Eye (tissue), 1 donor: ENCODE measurements at regions not wholly inside any gene's neighbourhood (a gene's known extent, or its start where the extent isn't known, plus 50 kb on each side); places are given as distances from the start of the nearest gene placed in this dataset.

Experiments used
- DNase-seq: peaks from one replicate; pipeline ENCODE4 v3.0.0-alpha.2; 2015

GRCh38 chr1:87439821-87440220, 111.1 kb downstream of the LMO4 start:
- no peak for DNase-seq

DNA sequence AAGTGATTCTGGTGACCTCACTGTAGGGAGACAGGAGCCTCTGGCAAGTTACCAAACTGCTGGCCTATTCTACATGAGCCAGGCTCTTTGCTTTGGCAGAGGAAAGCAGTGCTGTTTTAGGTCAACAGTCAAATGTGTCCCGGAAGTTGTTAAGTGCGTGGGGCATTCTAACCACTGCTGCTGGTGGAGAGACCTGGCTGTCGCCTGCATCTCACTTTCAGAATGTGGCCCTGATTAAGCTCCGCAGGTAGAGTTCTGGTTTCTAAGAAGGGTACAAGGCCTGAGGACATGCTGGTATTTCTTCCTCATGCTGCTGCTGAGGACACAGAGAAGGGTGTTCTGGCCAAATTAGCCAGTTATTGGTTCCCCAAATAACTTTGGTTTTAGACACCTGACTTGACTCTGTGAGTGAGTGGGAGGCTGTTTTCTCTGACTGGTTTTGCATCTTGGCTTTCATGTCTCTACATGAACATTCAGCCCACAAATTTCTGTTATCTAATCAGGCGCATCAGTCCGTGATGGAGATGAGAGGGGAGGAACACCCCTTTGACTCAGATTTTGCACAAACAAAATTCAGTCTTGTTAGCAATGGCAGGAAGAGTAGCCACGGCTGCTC, 120.8 kb downstream of the LMO4 start:
- DNase-seq = peak; percentile 33

DNA sequence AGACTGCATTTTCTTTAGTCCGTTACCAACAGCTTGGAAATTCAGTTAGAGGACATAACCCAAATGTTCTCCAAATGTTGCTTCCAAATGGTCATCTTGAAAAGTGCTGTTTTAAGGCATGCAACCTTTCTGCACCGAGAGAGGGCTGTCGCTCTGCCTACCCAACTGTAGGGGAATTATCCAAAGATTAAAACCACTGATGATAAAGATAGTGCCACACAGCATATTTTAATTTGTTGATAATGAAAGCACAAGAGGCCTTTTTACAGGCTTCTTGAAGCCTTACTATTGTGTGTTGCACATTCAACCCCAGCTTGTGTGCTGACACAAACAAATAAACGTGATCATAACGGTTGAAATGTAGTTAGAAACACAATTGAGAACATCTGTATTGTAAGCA, 121.5 kb downstream of the LMO4 start:
- no peak for DNase-seq

GRCh38 chr1:87450615-87451209, 122.0 kb downstream of the LMO4 start:
- DNase-seq = no peak

- DNase-seq = no peak
Measured at GRCh38 chr1:87451229-87451920, 122.7 kb downstream of the LMO4 start.

DNA sequence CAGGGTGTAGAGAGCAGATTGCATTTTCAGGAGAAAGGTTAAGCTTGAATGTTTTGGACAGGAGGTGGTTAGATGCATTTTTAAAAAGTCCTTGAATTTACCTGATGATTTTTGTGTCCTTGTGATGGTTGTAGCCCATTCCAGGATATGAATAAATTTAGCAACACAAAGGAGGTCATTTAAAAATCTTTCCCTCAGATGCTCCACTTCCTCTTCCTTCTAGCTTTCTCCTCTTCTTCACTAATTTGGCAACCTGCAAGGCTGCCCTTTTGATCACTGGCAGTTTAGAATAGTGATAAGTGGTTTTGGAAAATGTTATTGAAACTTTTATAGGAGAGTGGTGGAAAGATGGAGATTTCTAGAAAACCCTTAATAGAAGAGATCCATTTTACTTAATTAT, 124.0 kb downstream of the LMO4 start:
- no peak for DNase-seq

- DNase-seq = no peak
Measured at GRCh38 chr1:87457408-87457807, 128.7 kb downstream of the LMO4 start.

GRCh38 chr1:87462894-87463293, 134.2 kb downstream of the LMO4 start:
- DNase-seq = no peak

- peak; percentile 12 for DNase-seq
Measured at GRCh38 chr1:87464022-87464490, 135.4 kb downstream of the LMO4 start.

- no peak for DNase-seq
Measured at GRCh38 chr1:87466621-87467020, 137.9 kb downstream of the LMO4 start.

- no peak for DNase-seq
Measured at GRCh38 chr1:87472716-87473115, 144.0 kb downstream of the LMO4 start.

DNA sequence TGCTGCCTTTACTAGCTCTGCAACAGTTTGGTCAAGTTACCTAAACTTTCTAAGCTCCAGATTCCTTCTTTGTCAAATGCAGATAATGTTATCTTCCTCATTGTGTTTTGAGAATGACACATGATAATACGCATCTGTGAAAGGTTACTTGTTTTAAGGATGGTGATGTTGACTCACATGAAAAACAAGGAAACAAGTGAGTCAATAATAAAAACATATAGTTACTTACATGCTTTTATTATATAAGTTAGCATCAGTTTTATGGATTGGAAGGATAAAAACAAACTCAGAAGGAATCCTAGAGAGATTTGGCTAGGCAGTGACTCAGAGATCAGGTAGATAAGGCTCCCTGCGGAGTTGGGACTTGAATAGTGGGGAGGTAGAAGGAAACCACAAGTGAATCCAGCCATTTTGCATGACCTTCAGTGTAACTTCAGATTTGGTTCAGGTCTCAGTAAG, 144.6 kb downstream of the LMO4 start:
- DNase-seq = no peak

DNA sequence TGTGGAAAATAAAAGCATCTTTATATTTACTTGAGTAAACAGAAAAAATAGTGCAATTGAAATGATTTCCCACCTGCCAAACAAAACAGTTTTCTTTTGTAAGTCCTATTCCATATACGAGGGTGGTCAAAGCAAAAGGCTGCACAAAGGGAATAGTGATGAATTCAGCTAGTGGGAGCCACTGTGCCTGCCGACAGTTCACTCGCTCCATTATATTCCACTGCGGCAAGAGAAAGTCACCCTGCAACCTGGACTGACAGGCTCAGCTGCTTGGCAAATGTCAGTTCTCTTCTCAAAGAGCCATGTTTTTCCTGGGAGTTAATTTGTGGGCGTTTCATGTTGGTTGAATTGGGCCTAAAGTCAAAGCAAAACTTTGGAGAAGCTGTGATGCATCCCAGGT, 145.4 kb downstream of the LMO4 start:
- no peak for DNase-seq

GRCh38 chr1:87478231-87478630, 149.6 kb downstream of the LMO4 start:
- DNase-seq = no peak

- no peak for DNase-seq
Measured at GRCh38 chr1:87495147-87495546, 166.5 kb downstream of the LMO4 start.

- DNase-seq = no peak
Measured at GRCh38 chr1:87495870-87496269, 167.2 kb downstream of the LMO4 start.

- DNase-seq = no peak
Measured at GRCh38 chr1:87497380-87498203, 168.9 kb downstream of the LMO4 start.

DNA sequence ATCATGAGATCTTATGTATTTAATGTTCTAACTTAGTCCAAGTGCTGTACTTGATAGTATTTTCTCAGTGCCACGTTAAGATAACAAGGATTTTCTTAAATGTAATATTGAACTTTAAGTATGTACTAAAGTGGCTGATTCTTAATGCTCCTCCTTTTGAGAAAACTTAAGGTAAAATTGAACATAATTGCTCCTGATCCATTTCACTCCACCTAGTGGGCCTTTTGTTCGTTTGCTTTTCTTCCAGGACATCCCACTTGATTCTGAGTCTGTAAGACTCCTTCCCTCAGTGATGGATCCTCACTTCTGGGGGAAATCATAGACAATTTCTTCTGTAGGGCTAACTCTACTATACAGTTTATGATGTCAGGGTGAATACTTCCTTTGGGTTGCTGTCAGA, 173.1 kb downstream of the LMO4 start:
- no peak for DNase-seq

DNA sequence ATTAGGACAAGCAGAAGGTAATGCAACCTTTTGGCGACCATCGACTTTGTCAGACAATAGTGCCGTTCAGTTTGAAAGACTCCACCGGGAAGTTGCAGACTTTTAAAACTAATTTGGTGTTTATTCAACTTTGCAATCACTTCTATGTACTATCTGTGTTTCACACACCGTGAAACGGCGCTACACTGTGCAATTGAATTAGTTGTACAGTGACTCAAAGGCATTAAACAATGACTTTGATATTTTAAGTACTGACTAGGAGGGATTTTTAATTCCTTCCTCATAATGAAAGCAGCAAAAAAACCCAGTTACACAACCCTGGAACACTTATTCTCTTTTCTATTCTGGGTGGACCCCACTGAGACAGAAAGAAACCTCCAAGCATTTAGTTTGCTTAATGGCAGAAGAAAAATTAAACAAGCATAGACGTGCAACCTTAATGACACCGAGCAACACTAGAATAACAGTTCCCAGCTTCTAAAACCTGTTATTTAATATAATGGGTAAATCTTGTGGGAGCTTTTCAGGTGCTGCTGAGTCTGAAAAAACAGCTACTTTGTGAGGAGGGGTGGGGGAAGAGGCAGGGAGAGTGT, 176.8 kb downstream of the LMO4 start:
- DNase-seq = peak; percentile 22

GRCh38 chr1:87506147-87506546, 177.5 kb downstream of the LMO4 start:
- no peak for DNase-seq

GRCh38 chr1:87508247-87508787, 179.6 kb downstream of the LMO4 start:
- DNase-seq = no peak

GRCh38 chr1:87510540-87510939, 181.9 kb downstream of the LMO4 start:
- DNase-seq = no peak

- DNase-seq = no peak
Measured at GRCh38 chr1:87511449-87511848, 182.8 kb downstream of the LMO4 start.
